Activated CD4-positive, alpha-beta T cell treated with anti-CD3 and anti-CD28 coated beads, Interleukin-2, Interleukin-6, amounts not matched to agents 100 ng/mL and 50 ng/mL, durations not matched to agents 16 hours and 8 hours (primary cell): ENCODE measurements at regions not wholly inside any gene's neighbourhood (a gene's known extent, or its start where the extent isn't known, plus 50 kb on each side); places are given as distances from the start of the nearest gene placed in this dataset.
"Not testable (repeated sequence)": the region's sequence is repeated elsewhere in the genome, so short reads cannot be mapped to it uniquely, and the experiment has no call there.

Experiments used
- DNase-seq: peaks from one replicate; pipeline ENCODE4 v3.0.0-alpha.2; 2020

- DNase-seq: no peak
Observed at GRCh38 chr11:98621767-98622166, 399.0 kb upstream of the CNTN5 start.

- no peak for DNase-seq
Observed at GRCh38 chr11:98625526-98625925, 395.2 kb upstream of the CNTN5 start.

GRCh38 chr11:98630736-98631135, 390.0 kb upstream of the CNTN5 start:
- DNase-seq: no peak

GRCh38 chr11:98657711-98658110, 363.0 kb upstream of the CNTN5 start:
- no peak for DNase-seq

- no peak for DNase-seq
Observed at GRCh38 chr11:98659431-98659830, 361.3 kb upstream of the CNTN5 start.

GRCh38 chr11:98674390-98674789, 346.4 kb upstream of the CNTN5 start:
- no peak for DNase-seq

- no peak for DNase-seq
Observed at GRCh38 chr11:98679673-98680072, 341.1 kb upstream of the CNTN5 start.

- no peak for DNase-seq
Observed at GRCh38 chr11:98701541-98701940, 319.2 kb upstream of the CNTN5 start.

GRCh38 chr11:98703779-98704556, 316.8 kb upstream of the CNTN5 start:
- no peak for DNase-seq

GRCh38 chr11:98710026-98710425, 310.7 kb upstream of the CNTN5 start:
- DNase-seq: no peak

GRCh38 chr11:98710986-98711385, 309.8 kb upstream of the CNTN5 start:
- no peak for DNase-seq

- no peak for DNase-seq
Observed at GRCh38 chr11:98720951-98721350, 299.8 kb upstream of the CNTN5 start.

GRCh38 chr11:98725471-98725870, 295.3 kb upstream of the CNTN5 start:
- DNase-seq: no peak

- DNase-seq: no peak
Observed at GRCh38 chr11:98728421-98728820, 292.3 kb upstream of the CNTN5 start.

GRCh38 chr11:98729118-98729517, 291.6 kb upstream of the CNTN5 start:
- DNase-seq: no peak

- no peak for DNase-seq
Observed at GRCh38 chr11:98732947-98733346, 287.8 kb upstream of the CNTN5 start.

- not testable (repeated sequence) for DNase-seq
Observed at GRCh38 chr11:98733378-98733777, 287.4 kb upstream of the CNTN5 start.

GRCh38 chr11:98734686-98735085, 286.1 kb upstream of the CNTN5 start:
- no peak for DNase-seq

- no peak for DNase-seq
Observed at GRCh38 chr11:98736833-98737232, 283.9 kb upstream of the CNTN5 start.

GRCh38 chr11:98740321-98740720, 280.4 kb upstream of the CNTN5 start:
- DNase-seq: no peak

GRCh38 chr11:98763446-98763845, 257.3 kb upstream of the CNTN5 start:
- DNase-seq: not testable (repeated sequence)

- DNase-seq: no peak
Observed at GRCh38 chr11:98766903-98767302, 253.8 kb upstream of the CNTN5 start.

GRCh38 chr11:98770046-98770445, 250.7 kb upstream of the CNTN5 start:
- DNase-seq: not testable (repeated sequence)

- no peak for DNase-seq
Observed at GRCh38 chr11:98771791-98772190, 249.0 kb upstream of the CNTN5 start.

- DNase-seq: no peak
Observed at GRCh38 chr11:98772893-98773292, 247.9 kb upstream of the CNTN5 start.
